ENCODE measurements at regions not wholly inside any gene's neighbourhood (a gene's known extent, or its start where the extent isn't known, plus 50 kb on each side); places are given as distances from the start of the nearest gene placed in this dataset.

DNA sequence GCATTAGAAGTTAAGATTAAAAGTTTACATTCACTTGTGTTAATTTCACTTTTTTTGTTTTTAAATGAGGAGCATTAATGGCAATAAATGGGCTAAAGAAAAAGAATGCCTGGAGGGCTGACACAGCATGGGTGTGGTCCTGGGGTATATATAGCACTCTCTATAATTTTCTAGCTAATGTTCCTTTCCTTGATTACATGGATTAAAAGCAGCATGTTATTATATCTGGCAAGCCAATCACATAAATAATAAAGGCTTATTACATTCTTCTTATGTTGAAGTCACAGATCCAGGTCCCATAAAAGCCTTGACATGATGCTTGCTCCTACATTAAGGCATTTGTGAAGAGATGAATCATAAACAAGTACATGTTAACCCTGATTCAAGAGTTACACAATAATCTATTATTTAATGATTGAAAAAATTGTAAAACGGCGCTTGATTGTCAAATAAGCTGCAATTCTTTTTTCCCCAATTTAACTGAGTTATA, 91.4 kb downstream of the LYPLAL1 start:
- DNase-seq, result no peak

DNA sequence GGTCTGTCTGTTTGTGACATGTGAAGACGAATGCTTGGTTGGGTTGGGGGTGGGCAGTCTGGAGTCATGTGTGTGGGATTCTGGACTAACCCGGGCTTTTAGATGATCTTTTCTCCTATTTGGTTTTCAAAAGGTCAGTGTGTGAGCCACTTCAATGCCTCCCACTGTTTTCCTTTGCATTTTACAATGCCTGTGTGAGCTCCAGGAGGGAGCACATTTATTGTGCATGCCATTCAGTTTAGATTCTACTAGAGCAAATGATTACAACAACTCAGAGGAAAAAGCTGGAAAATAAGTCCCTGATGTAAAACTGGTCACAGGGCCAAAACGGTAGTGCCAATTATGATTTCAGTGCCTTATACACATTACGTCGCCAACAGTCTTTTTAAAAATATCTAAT, 90.9 kb downstream of the LYPLAL1 start:
- DNase-seq, result no peak
